Brain microvascular endothelial cell (primary cell): ENCODE measurements at regions not wholly inside any gene's neighbourhood (a gene's known extent, or its start where the extent isn't known, plus 50 kb on each side); places are given as distances from the start of the nearest gene placed in this dataset.

ENCODE experiments used
- DNase-seq: peaks from one replicate; pipeline ENCODE4 v3.0.0-alpha.2; 2020
- H3K27ac ChIP-seq: fragments of 250-450 bp; sonication (Bioruptor Pico); 2 replicates; pipeline ENCODE4 v1.5.1; 2020; ENCODE audit warnings: mild to moderate bottlenecking, moderate library complexity
- H3K27me3 ChIP-seq: fragments of 250-450 bp; sonication (Bioruptor Pico); replicated peaks from 2 replicates; pipeline ENCODE4 v1.5.1; 2020; ENCODE audit warnings: mild to moderate bottlenecking
- H3K36me3 ChIP-seq: fragments of 250-450 bp; sonication (Bioruptor Pico); replicated peaks from 2 replicates; pipeline ENCODE4 v1.5.1; 2020; ENCODE audit warnings: mild to moderate bottlenecking
- H3K4me3 ChIP-seq: 2 replicates; pipeline ENCODE4 v1.5.1; 2011; ENCODE audit warnings: low read depth, mild to moderate bottlenecking, control low read depth, low read length, moderate library complexity
- CTCF ChIP-seq: IDR thresholded peaks from 2 replicates; pipeline ENCODE4 v1.5.1; 2011; ENCODE audit warnings: low read depth, mild to moderate bottlenecking, moderate library complexity, low read length, control low read depth, inconsistent platforms; ENCODE audit errors: missing control alignments
- in situ Hi-C: cut with HindIII; loops from 2 replicates; pipeline ENCODE4 v1.10.0; 2017; ENCODE audit warnings: low sequenced_read_pairs, low pct_ligation_motif_present

GRCh38 chr14:26925876-26926584, 328.2 kb upstream of the NOVA1 start:
- no peak for TF ChIP-seq CTCF
- H3K27ac ChIP-seq: no peak overlapping the region
- in situ Hi-C loops: no loop called here
- no peaks in the 10 kb centered on the region for H3K27me3 ChIP-seq
- H3K36me3 ChIP-seq: no peaks in the 10 kb centered on the region
- DNase-seq: no peak
- no peak overlapping the region for H3K4me3 ChIP-seq

- no peak for TF ChIP-seq CTCF
- DNase-seq: no peak
- H3K27ac ChIP-seq: no peak overlapping the region
- H3K27me3 ChIP-seq: no peaks in the 10 kb centered on the region
- in situ Hi-C loops: no loop called here
- H3K36me3 ChIP-seq: no peaks in the 10 kb centered on the region
- H3K4me3 ChIP-seq: no peak overlapping the region
These were observed 328.8 kb upstream of the NOVA1 start for GRCh38 chr14:26926585-26926984.

- DNase-seq: no peak
- H3K27ac ChIP-seq: no peak overlapping the region
- H3K4me3 ChIP-seq: no peak overlapping the region
- TF ChIP-seq CTCF: no peak
- no peaks in the 10 kb centered on the region for H3K27me3 ChIP-seq
- no peaks in the 10 kb centered on the region for H3K36me3 ChIP-seq
- in situ Hi-C loops: no loop called here
These were observed 330.2 kb upstream of the NOVA1 start for GRCh38 chr14:26928019-26928418.

- Histone ChIP-seq H3K36me3 (no peaks in the 10 kb centered on the region), H3K4me3 (no peak overlapping the region), H3K27me3 (no peaks in the 10 kb centered on the region), H3K27ac (no peak overlapping the region)
- no peak for DNase-seq
- no peak for TF ChIP-seq CTCF
- in situ Hi-C loops: no loop called here
These were observed 331.5 kb upstream of the NOVA1 start for GRCh38 chr14:26929361-26929760.

- H3K27me3 ChIP-seq: no peaks in the 10 kb centered on the region
- in situ Hi-C loops: no loop called here
- H3K27ac ChIP-seq: no peak overlapping the region
- DNase-seq: no peak
- no peaks in the 10 kb centered on the region for H3K36me3 ChIP-seq
- TF ChIP-seq CTCF: no peak
- H3K4me3 ChIP-seq: no peak overlapping the region
These were observed 332.7 kb upstream of the NOVA1 start for GRCh38 chr14:26930576-26930975.

GRCh38 chr14:26932606-26933005, 334.8 kb upstream of the NOVA1 start:
- Histone ChIP-seq H3K36me3 (no peaks in the 10 kb centered on the region), H3K4me3 (no peak overlapping the region), H3K27ac (no peak overlapping the region), H3K27me3 (no peaks in the 10 kb centered on the region)
- no peak for TF ChIP-seq CTCF
- DNase-seq: no peak
- in situ Hi-C loops: no loop called here
